ENCODE measurements at regions not wholly inside any gene's neighbourhood (a gene's known extent, or its start where the extent isn't known, plus 50 kb on each side); places are given as distances from the start of the nearest gene placed in this dataset.

- TF ChIP-seq CTCF (conservative IDR thresholded peaks at IDR 0.05; ENCODE audit: low read depth, low read length) (no peak), EZH2 (IDR thresholded peaks at IDR 0.05; ENCODE audit: low read length, unreplicated experiment) (no peak)
Measured at GRCh38 chr22:19658057-19658966, 56.0 kb upstream of the SEPTIN5 start.
